HuH-7 (cell line): ENCODE measurements at regions not wholly inside any gene's neighbourhood (a gene's known extent, or its start where the extent isn't known, plus 50 kb on each side); places are given as distances from the start of the nearest gene placed in this dataset.

Experiments
- DNase-seq: peaks from one replicate; pipeline ENCODE4 v3.0.0; 2011; ENCODE audit warnings: low spot score

DNA sequence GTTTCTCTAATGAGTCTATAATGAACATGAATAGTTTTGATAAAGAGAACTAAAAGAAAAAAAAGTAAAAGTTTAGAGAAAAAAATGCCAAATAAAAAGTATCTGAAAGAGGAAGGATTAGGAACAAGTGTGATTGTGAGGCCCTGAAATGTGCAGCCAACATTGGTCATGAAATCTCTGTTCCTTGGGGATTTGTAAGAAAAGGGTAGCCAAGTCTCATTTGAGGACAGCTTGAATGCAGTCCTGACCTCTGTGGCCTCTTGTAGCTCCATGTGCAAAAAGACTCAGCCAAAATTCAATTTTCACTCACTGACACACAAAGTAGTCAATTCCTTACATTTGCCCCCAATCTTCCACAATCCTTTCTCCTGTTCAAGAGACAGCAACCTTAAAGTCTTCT, 167.9 kb downstream of the KLF12 start:
- no peak for DNase-seq

DNA sequence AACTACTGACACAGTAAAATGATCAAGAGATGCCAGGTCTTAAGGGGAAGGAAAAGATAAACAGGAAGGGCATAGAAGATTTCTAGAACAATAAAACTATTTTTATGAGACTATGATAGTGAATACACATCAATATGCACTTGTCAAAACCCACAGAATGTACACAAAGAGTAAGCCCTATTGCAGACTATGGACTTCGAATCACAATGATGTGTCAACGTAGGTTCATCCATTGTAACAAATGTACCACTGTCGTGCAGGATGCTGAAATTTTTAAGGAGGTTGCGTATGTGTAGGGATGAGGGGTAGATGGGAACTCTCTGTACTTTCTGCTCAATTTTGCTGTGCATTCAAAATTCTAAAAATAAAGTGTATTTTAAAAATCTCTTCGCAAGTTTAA, 171.9 kb downstream of the KLF12 start:
- no peak for DNase-seq

DNA sequence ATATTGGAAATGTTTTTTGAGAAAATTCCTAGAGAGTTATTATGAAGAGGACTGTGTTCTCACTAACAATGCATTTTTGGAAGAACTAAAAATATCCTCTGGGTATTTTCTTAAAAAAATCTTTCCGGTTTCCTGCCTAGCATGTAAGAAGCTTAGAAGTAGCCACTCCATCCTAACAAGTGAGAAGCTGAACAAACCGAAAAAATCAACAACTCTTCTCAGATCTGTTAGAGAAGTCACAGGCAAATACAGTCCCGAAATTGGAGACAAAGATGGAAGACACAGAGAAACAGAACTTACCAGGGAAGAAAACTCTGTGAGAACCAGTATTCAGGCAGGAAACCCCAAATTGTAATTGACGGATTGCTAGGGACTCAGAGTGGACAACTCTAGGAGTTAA, 173.0 kb downstream of the KLF12 start:
- DNase-seq = no peak

DNA sequence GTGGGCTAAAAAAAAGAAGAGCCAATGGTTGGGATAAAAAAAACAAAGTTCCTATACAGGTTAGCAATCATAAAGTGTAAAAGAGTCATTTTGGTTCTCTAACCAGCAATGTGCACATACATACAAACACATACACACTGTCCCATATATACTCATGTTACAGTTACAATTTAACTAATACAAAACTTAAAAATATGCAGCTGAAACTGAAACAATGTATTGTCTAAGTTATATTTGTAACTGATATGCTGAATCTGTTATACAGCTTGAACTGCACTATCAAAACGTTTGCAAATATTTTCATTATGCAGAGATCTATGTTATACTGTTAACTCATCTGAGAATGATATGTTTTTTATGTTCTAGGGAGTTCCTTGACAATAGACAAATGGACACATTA, 173.7 kb downstream of the KLF12 start:
- no peak for DNase-seq

DNA sequence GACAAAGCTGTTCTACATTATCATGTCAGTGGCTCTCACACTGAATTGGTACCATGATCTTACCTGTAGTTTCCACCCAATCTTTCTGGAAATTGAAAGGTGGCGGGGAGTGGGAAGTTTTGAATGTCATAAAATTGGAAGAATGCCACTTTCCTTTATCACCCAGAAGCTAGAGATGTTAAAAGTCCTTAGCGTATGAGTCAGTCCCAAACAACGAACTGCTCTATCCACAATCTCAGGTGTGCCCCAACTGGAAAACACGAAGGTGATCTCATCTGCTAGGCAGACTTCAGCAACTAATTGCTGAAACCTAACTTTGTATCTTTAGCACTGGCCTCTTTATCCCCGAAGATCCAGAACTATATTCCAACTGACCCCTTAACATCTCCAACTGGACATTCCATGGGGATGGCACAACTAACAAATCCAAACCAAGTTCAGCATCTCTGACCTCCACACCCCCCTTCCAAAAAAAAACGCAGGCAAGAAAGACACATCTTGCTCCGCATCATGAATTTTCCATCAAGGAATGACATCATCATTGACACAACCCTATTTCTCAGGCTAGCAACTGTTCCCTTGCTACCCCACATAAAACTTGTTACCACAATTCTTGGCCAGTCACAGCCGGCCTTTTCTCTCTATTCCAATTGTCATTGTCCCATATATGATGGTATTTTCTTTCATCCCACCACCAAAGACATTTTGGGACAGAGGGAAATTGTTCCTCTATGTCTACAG, 175.4 kb downstream of the KLF12 start:
- no peak for DNase-seq

DNA sequence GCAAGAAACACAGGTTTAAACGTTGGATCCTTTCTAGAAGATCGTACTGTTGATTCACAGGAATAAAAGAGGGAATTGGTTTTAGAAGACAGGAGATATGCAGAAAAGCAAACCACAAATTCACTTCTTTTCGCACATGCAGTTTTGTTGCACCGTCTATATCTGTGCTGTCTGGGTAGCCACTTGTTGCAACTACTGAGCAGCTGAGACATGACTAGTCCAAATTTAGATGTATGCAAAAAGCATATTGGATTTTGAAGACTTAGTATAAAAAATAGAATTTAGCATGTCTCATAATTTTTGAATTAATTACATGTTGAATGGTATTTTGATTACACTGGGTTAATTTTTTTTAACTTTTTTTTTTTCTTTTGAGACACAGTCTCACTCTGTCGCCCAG, 176.3 kb downstream of the KLF12 start:
- DNase-seq = no peak

DNA sequence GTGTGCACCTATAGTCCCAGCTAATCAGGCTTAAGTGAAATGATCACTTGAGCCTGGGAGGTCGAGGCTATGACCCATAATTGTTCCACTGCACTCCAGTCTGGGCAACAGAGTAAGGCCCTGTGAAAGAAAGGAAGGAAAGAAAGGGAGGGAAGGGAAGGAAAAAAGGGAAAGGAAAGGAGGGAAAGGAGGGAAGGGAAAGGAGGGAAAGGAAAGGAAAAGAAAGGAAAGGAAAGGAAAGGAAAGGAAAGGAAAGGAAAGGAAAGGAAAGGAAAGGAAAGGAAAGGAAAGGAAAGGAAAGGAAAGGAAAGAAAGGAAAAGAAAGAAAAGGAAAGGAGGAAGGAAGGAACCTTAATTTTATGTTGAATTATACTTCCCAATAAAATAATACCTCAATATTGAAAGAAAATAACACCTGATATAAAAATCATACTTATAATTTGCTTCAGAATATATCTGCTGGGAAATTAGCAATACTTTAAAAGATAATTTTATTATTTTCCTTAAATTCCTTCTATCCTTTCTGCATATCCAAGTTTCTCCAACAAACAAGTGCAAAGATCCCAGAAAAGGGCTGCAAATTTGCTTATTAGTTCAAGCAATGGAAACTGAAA, 177.3 kb downstream of the KLF12 start:
- no peak for DNase-seq

DNA sequence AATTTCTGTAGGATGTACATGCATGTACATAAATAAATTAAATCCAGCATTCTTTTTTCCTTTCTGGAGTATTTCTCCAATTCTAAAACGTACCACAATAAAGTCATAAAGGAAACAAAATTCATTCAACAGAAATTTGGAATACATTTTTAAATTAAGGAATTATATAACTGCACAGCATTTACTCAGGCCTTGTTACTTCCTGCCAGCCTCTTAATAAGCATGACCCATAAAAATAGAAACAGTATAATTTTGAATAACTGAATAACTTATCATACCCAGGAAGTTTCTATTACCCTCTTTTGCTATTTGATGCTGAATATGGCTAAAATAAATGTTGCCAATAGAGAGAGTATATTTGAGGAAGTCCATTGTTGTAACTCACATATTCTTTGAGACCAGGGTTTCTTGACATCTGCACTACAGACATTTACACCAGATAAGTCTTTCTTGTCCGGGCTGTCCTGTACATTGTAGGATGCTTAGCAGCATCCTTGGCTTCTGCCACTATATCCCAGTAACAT, 178.2 kb downstream of the KLF12 start:
- no peak for DNase-seq

DNA sequence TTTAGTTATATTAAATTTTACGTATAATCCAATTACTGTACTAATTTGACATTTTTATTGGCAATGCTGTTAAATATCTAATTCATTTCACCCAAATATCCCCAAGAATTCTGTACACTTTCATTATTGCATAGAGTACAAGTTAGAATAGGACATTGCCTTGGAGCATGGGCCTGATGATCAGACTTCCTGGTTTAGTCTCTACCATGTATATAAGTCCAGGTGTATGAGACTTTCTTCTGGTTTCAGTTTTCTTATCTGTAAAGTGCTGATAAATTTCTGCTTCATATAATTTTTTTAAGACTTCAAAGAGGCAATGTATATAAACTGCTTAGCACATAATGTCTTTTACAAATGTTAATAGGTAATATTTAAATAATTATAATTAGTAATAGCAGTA, 179.4 kb downstream of the KLF12 start:
- no peak for DNase-seq

DNA sequence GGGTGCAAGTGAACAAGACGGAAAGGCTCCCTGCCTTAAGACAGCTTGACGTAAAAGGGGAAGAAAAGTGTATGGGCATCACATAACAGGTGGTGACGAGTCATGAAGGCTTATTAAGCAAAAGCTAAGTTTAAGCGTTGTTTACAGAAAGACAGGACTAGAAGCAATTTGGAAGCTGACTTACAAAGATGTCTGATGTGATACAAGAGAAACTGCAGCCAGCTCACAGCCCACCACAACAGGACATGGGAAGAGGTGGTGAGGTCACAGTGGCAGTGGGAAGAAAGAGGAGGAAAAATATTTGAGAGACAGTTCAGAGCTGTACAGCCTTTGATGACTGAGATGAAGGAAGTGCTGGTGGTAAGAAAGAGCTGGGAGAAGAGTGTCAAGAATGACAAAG, 181.6 kb downstream of the KLF12 start:
- DNase-seq = no peak

DNA sequence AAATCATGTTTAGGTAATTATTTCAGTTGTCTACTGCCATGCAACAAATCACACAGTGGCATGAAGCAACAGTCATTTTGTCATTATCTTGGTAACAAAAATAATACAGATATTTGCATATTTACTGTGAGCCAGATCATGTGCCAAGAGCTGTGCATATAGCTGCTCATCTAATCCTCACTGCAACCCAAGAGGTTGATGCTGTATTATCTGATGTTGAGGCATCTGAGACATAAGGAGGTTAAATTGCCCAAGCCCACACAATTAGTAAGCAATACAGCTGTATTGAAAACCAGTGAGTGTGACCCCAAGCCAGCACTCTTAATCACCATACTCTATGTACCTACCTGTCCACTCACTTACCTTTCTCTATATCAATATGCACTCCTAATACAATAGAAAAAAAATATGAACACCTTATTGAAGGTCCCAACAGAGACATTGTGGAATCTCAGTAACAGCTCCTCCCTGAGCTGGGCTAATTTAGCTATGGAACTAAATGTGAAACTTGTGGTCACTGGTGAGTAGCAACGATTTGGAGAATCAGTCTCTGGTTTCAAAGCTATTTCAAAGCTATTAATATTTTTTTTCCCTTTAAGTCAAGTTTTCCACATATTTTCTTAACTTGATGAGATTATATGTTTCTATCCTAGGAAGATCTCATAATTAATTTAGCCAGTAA, 185.2 kb downstream of the KLF12 start:
- DNase-seq = no peak

DNA sequence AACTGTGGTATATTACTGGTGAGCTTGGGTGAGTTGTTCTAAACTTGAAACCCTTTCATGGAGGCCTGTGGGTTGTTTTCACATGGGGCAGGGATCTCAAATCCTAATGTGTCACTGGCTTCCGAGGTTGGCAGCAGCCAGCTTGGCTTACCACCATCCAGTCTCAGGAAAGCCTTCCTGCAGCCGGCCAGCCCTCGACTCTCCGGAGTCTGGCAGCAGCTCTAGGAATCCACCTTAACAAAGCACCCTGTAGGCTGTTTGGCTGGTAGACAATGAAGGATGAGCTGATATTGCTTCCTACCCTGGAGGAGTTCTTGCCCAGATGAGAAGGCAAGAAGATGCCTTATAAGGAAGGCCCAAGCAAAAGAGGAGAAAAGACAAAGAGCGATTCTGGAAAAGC, 188.3 kb downstream of the KLF12 start:
- DNase-seq = no peak

DNA sequence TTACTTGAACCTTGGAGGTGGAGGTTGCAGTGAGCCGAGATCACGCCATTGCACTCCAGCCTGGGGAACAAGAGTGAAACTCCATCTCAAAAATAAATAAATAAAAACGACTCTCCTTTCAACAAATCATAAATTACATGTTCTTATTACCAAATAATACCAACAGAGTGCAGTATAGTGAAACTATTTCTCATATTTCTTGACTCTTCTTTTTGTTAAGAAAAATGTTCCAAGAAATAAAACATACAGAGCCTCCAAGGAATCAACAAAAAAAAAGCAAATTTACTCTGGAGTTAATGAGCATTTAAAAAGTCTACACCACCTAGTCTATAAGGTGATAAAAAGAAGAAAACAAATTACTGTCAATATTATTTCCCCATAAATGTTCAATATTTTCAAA, 188.8 kb downstream of the KLF12 start:
- no peak for DNase-seq

DNA sequence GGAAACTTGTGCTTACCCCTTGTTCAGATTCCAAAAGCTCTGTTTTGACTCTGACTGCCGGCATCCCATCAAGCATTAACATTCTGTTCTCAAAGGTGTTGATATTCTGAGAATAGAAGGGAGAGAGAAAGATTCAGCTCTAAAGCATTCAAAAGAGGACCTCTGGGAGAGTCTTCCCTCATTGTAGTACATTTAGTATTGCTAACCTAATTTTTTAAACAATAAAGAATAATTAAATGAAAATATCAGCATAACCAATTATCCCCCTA, 190.3 kb downstream of the KLF12 start:
- DNase-seq = no peak

DNA sequence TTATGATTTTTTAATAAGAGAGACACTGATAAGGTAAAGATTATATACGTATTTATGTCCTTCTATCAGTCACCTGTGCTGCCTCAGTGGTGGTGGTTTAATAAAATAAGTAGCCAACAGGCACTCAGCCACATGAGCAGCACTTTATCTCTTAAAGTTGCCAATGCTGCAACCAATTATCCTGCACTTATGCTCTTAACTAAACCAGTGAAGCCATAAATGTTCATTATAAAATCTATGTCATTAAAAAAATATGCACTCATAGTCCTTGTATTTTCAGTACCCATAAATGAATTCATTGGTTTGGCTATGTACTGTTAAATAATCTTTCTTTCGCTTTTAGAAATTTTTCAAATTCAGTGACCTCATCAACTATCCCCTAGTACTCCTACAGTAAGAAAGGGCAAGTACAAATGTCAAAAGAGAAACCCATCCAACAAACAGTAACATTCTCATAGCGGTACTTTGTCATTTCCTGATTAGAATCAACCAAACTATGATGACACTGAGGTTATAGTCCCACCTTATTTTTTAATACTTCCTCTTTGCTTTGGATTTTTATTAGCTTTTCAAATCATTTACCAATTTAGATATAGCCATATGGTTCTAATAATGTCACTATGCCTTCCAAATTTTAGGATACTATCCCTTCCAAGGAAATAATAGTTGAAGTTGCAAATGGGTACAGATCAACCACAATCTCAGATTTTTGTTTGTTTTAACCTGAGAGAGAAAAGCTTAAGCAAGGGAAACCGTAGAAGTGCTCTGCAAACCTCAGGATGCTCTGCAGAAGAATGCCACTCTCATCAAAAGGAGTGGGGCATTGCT, 190.9 kb downstream of the KLF12 start:
- no peak for DNase-seq

DNA sequence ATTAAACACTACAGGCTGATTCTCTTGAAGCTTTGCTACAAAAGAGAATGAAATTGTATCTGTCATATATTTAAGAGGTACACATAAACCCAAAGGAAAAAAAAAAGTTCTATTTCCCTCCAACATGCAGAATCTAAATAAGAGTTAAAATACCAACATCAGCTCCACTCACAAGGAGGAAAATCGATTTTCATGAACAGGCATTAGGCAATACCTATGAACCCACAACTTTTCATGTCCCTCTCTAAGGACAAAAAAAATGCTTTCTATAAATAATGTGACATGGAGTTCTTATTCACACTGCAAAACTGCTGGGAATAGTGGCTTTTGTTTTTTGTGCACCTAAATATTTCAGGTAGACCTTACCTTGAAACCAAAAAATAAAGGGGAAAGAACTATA, 192.5 kb downstream of the KLF12 start:
- no peak for DNase-seq

DNA sequence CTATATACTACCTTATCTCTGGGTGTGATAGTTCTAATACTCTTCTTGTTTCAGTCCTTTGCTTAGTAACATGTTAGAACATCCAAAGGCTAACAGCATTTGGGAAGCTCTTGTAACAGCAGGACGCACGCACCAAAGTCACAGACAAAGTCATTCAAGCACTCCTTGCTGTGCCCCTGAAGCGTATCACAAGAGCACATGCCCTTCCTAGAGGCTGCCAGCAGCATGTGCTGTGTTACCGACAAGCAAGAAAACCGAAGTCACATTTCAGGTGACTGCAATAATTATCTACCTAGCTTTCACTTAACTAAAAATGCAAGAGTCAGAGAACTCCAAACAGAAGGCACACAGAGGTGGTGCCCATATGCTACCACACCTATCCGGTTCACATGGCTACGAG, 194.1 kb downstream of the KLF12 start:
- DNase-seq = no peak

DNA sequence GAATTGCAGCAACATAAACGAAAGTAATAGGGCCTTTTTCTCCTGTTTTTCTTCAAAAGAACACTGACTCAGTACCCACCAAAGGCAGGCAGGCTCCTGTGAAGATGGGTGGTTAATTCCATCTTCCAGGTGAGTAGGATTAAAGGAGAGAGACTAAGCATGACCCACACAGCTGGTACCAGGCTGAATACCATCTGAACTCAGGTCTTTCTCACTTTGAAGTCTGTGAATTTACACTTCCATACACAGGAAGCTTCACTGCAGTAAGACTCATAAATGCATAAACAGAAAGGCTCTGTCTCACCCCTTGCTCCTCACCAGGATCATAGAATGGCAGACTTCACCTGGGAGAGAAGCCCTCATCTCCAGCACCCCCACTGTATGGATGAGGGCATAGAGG, 194.6 kb downstream of the KLF12 start:
- no peak for DNase-seq

DNA sequence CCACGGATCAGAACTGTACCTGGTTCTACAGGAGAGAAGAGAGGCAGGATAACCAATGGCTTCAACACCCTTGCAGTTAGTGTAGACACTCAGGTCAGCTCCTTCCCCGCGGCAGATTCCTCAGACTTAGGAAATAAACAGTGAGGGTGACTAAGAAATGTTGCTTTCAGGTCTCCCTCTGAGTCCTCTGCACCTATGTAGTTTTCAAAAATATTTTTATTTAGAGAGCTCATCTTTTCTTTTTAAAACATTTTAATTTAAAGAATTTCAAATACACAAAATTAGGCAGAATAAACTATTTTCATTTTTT, 195.2 kb downstream of the KLF12 start:
- DNase-seq = no peak

DNA sequence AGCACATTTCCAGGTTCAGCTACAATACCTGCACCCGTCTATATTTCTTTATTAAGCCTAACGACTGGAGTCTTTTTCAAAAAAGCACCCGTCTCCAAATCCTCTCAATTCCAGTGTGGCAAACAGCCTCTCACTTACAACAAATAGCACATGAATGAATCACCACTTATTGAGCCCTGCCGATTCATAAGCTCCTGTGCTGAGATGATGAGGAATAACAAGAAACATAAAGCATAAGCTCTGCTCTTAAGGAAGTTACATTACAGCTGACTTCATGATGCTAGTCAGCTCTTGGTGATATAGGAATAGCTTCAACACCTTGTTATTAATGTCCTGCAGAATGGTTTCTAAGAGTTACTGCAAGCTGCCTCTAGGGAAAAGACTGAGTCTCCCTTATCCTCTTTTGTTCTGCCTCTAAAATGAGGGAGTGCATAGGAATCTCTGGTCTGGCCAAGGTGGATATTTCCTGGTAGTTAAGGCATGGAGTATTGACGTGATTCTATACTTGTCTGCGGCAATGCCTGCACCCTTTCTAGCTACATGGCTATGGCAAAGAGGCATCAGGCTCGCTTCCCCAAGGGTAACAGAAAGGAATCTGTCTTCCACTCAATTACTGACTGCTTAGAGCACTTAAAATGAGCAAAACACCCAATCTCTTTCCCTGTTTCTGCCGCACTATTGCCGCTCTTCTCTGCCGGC, 195.7 kb downstream of the KLF12 start:
- no peak for DNase-seq

DNA sequence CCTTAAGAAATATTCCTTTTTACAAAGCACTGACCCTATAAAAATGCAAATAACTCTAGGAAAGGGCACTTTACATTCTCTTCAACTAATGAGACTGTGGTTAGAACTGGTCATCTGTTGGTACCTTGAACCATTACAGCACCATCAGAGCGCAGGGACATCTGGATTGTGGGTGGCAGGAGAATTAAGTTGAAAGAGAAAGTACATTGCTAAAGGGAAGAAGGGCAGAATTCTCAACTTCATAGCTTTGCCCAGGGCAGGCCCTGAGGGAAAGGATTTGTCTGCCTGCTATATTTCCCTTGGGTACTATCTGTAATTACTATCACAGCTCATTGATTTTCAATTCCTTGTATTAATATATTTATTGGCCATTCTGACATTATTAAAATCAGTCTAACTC, 196.8 kb downstream of the KLF12 start:
- DNase-seq = no peak

DNA sequence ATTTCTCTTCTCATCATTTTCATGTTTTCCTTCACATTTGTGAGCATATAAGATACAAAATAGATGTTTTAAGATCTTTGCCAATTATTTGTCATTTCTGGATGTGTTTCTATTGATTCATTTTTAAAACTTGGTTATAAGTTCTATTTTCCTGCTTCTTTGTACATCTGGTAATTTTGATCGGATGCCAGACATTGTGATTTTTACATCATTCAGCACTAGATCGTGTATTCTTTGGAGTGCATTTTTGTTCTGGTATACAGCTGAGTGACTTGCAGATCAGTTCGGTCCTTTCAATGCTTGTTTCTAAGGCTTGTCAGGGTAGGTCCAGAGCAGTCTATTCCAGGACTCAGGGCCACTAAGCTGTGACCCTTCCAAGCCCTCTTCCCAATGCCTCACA, 198.2 kb downstream of the KLF12 start:
- DNase-seq = no peak
